ENCODE measurements at regions not wholly inside any gene's neighbourhood (a gene's known extent, or its start where the extent isn't known, plus 50 kb on each side); places are given as distances from the start of the nearest gene placed in this dataset.

GRCh38 chr9:25412646-25413045 is 265.6 kb downstream of the TUSC1 start:
- TF ChIP-seq CTCF (IDR thresholded peaks at IDR 0.05): no peak
- no peak for TF ChIP-seq POLR2A (IDR thresholded peaks at IDR 0.05)
